ENCODE measurements at regions not wholly inside any gene's neighbourhood (a gene's known extent, or its start where the extent isn't known, plus 50 kb on each side); places are given as distances from the start of the nearest gene placed in this dataset.
"Not testable (repeated sequence)": the region's sequence is repeated elsewhere in the genome, so short reads cannot be mapped to it uniquely, and the experiment has no call there.

GRCh38 chr1:73854527-73854926 lies 343.4 kb downstream of the LRRIQ3 start:
- DNase-seq (ENCODE audit: low read depth, low spot score), result no peak

- no peak for DNase-seq (ENCODE audit: low read depth, low spot score)
Observed at GRCh38 chr1:73842436-73842835, 355.5 kb downstream of the LRRIQ3 start.

GRCh38 chr1:73839922-73840321 lies 358.1 kb downstream of the LRRIQ3 start:
- no peak for DNase-seq (ENCODE audit: low read depth, low spot score)

- no peak for DNase-seq (ENCODE audit: low read depth, low spot score)
Observed at GRCh38 chr1:73832276-73833181, 365.4 kb downstream of the LRRIQ3 start.

- DNase-seq (ENCODE audit: low read depth, low spot score), result not testable (repeated sequence)
Observed at GRCh38 chr1:73827283-73827682, 370.7 kb downstream of the LRRIQ3 start.

- no peak for DNase-seq (ENCODE audit: low read depth, low spot score)
Observed at GRCh38 chr1:73824065-73824464, 373.9 kb downstream of the LRRIQ3 start.

- DNase-seq (ENCODE audit: low read depth, low spot score), result no peak
Observed at GRCh38 chr1:73821520-73821919, 376.5 kb downstream of the LRRIQ3 start.

- DNase-seq (ENCODE audit: low read depth, low spot score), result no peak
Observed at GRCh38 chr1:73820843-73821242, 377.1 kb downstream of the LRRIQ3 start.

- no peak for DNase-seq (ENCODE audit: low read depth, low spot score)
Observed at GRCh38 chr1:73813716-73814115, 384.3 kb downstream of the LRRIQ3 start.

- no peak for DNase-seq (ENCODE audit: low read depth, low spot score)
Observed at GRCh38 chr1:73813236-73813635, 384.7 kb downstream of the LRRIQ3 start.

- DNase-seq (ENCODE audit: low read depth, low spot score), result no peak
Observed at GRCh38 chr1:73811798-73812197, 386.2 kb downstream of the LRRIQ3 start.

GRCh38 chr1:73804935-73805334 lies 393.0 kb downstream of the LRRIQ3 start:
- no peak for DNase-seq (ENCODE audit: low read depth, low spot score)

- no peak for DNase-seq (ENCODE audit: low read depth, low spot score)
Observed at GRCh38 chr1:73803380-73803779, 394.6 kb downstream of the LRRIQ3 start.

GRCh38 chr1:73801912-73802429 lies 396.0 kb downstream of the LRRIQ3 start:
- no peak for DNase-seq (ENCODE audit: low read depth, low spot score)

GRCh38 chr1:73800376-73800775 lies 397.6 kb downstream of the LRRIQ3 start:
- DNase-seq (ENCODE audit: low read depth, low spot score), result no peak

- DNase-seq (ENCODE audit: low read depth, low spot score), result no peak
Observed at GRCh38 chr1:73789965-73790364, 408.0 kb downstream of the LRRIQ3 start.

GRCh38 chr1:73784026-73784425 lies 413.9 kb downstream of the LRRIQ3 start:
- DNase-seq (ENCODE audit: low read depth, low spot score), result no peak

GRCh38 chr1:73783352-73783751 lies 414.6 kb downstream of the LRRIQ3 start:
- DNase-seq (ENCODE audit: low read depth, low spot score), result no peak

GRCh38 chr1:73782901-73783300 lies 415.1 kb downstream of the LRRIQ3 start:
- DNase-seq (ENCODE audit: low read depth, low spot score), result no peak

- no peak for DNase-seq (ENCODE audit: low read depth, low spot score)
Observed at GRCh38 chr1:73781251-73781650, 416.7 kb downstream of the LRRIQ3 start.

- no peak for DNase-seq (ENCODE audit: low read depth, low spot score)
Observed at GRCh38 chr1:73778471-73778870, 419.5 kb downstream of the LRRIQ3 start.

- no peak for DNase-seq (ENCODE audit: low read depth, low spot score)
Observed at GRCh38 chr1:73775896-73776295, 422.1 kb downstream of the LRRIQ3 start.

GRCh38 chr1:73772941-73773340 lies 425.0 kb downstream of the LRRIQ3 start:
- DNase-seq (ENCODE audit: low read depth, low spot score), result no peak

Measured in smooth muscle cell of the brain vasculature (primary cell).